MCF 10A (cell line): ENCODE measurements at regions not wholly inside any gene's neighbourhood (a gene's known extent, or its start where the extent isn't known, plus 50 kb on each side); places are given as distances from the start of the nearest gene placed in this dataset.

Experiments
- BruUV-seq: library from RNA; stranded (reverse); fragments of 400-500 nt; replicated peaks from 2 replicates; lab custom pipeline; 2021; lab: Mats Ljungman, UMichigan
- CTCF ChIA-PET: fragments of 300-600 bp; sonication (Branson Sonifier 250); formaldehyde crosslinking; extraction: SDS; loops from one replicate; lab custom pipeline; 2021; ENCODE audit warnings: antibody characterized with exemption, inconsistent platforms; lab: Yijun Ruan, JAX
- POLR2A ChIA-PET: fragments of 300-600, 350-650 bp; sonication (Branson Sonifier 250); formaldehyde crosslinking; extraction: SDS; loops from one replicate; lab custom pipeline; 2020; ENCODE audit warnings: antibody characterized with exemption, inconsistent platforms; lab: Yijun Ruan, JAX
- DNase-seq: peaks from one replicate; pipeline ENCODE4 v3.0.0-alpha.2; 2018; ENCODE audit not compliant: unreplicated experiment
- H3K27ac Mint-ChIP-seq: one replicate; pipeline ENCODE4 v1.8.0; 2022; ENCODE audit warnings: mild to moderate bottlenecking, low read depth, mixed read lengths; ENCODE audit not compliant: unreplicated experiment
- H3K27me3 Mint-ChIP-seq: one replicate; pipeline ENCODE4 v1.8.0; 2022; ENCODE audit warnings: mixed read lengths; ENCODE audit not compliant: insufficient read depth, unreplicated experiment
- H3K36me3 Mint-ChIP-seq: one replicate; pipeline ENCODE4 v1.8.0; 2022; ENCODE audit warnings: mild to moderate bottlenecking, moderate library complexity, mixed read lengths; ENCODE audit not compliant: insufficient read depth, unreplicated experiment
- H3K4me1 Mint-ChIP-seq: one replicate; pipeline ENCODE4 v1.8.0; 2022; ENCODE audit warnings: mixed read lengths; ENCODE audit not compliant: insufficient read depth, unreplicated experiment
- H3K4me3 Mint-ChIP-seq: one replicate; pipeline ENCODE4 v1.8.0; 2022; ENCODE audit warnings: mild to moderate bottlenecking, moderate library complexity, mixed read lengths; ENCODE audit not compliant: unreplicated experiment
- H3K9me3 Mint-ChIP-seq: one replicate; pipeline ENCODE4 v1.8.0; 2022; ENCODE audit warnings: mixed read lengths; ENCODE audit not compliant: unreplicated experiment
- intact Hi-C: fragments of 100-400 bp; cut with micrococcal nuclease; formaldehyde crosslinking; loops from 2 replicates; pipeline ENCODE4 v1.14.1; 2022
- TF ChIP-seq, protein P1 (sequence below): fragments of 200-600 bp; IDR thresholded peaks from one replicate; pipeline ENCODE4 v1.8.0; 2022; ENCODE audit warnings: antibody characterized with exemption, mild to moderate bottlenecking; ENCODE audit not compliant: unreplicated experiment

DNA sequence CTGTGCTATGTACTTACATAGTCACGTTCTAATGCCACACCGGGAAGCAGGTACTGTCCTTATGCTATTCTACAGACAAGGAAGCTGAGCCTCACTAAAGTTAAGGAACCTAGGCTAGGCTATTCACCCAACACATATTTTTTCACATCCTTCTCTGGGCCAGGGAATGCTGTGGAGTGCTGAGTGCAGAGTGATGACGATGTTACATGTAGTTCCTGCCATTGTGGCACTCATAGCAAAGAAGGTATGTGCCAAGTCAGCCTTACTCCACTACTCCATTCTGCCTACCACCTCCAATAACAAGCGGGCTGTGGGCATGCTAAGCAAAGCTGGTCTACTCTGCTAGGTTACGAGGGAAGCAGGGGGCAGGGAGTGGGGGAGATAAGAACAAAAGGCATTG, 69.8 kb upstream of the SLC25A26 start:
- Mint-ChIP-seq H3K36me3 (peaks cover 6% of the 10 kb centered on the region), H3K27me3 (peaks cover 8% of the 10 kb centered on the region), H3K4me1 (no peaks in the 10 kb centered on the region), H3K27ac (no peak overlapping the region), H3K9me3 (no peaks in the 10 kb centered on the region), H3K4me3 (no peak overlapping the region)
- BruUV-seq: no TSS peak
- DNase-seq: no peak
- intact Hi-C loops: no loop called here
- ChIA-PET CTCF (interaction anchor here (0.6 to 3.8 kb wide), 4 partner anchors 12 to 571 kb away, joined by 3 to 14 read pairs (median 4); no protein-coding TSS in a partner anchor), POLR2A (no interaction called here)
- TF ChIP-seq, protein P1, sequence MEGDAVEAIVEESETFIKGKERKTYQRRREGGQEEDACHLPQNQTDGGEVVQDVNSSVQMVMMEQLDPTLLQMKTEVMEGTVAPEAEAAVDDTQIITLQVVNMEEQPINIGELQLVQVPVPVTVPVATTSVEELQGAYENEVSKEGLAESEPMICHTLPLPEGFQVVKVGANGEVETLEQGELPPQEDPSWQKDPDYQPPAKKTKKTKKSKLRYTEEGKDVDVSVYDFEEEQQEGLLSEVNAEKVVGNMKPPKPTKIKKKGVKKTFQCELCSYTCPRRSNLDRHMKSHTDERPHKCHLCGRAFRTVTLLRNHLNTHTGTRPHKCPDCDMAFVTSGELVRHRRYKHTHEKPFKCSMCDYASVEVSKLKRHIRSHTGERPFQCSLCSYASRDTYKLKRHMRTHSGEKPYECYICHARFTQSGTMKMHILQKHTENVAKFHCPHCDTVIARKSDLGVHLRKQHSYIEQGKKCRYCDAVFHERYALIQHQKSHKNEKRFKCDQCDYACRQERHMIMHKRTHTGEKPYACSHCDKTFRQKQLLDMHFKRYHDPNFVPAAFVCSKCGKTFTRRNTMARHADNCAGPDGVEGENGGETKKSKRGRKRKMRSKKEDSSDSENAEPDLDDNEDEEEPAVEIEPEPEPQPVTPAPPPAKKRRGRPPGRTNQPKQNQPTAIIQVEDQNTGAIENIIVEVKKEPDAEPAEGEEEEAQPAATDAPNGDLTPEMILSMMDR: no peak

DNA sequence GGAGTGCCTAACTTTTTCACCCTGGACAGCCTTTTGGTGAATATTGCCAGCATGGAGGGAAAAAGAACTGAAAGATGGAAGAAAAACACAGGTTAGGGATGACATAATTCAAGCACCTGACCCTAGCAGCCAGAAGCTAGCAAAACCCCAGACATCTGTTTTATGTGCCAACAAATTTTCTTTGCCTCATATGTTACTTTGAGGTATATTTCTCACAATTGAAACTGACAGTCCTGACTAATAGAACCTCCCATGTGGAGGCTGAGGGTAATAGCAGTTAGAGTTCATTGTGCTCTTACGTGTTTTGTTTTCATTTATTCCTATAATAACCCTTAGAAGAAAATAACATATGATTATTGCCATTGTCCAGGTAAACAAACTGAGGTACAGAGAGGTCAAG, 71.5 kb upstream of the SLC25A26 start:
- POLR2A ChIA-PET: no interaction called here
- Mint-ChIP-seq H3K9me3 (no peaks in the 10 kb centered on the region), H3K36me3 (peaks cover 6% of the 10 kb centered on the region), H3K27me3 (no peaks in the 10 kb centered on the region), H3K4me3 (no peak overlapping the region), H3K4me1 (peaks cover 7% of the 10 kb centered on the region), H3K27ac (no peak overlapping the region)
- no TSS peak for BruUV-seq
- CTCF ChIA-PET: interaction anchor here (0.6 to 1.8 kb wide), 4 partner anchors 8 to 113 kb away, joined by 3 to 7 read pairs (median 4); no protein-coding TSS in a partner anchor
- no peak for DNase-seq
- intact Hi-C loops: no loop called here
- TF ChIP-seq, protein P1: no peak

DNA sequence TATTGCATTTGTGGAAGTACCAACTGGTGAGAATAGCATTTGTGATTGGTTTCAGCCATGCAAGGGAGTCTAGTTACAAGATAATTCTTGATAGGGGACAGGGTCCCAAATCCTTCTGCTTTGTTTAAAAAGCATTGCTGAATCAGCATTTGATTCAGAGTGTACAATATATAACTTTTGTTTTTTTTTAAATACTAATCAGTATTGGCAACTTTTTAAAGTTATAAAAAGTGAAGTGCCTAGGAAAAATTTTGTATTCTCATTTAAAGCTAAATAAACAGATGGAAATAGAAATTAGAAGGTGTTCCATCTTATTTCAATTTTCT, 75.4 kb upstream of the SLC25A26 start:
- ChIA-PET POLR2A (interaction anchor here (0.6 to 0.7 kb wide), 2 partner anchors 9 to 375 kb away, joined by 3 read pairs; no protein-coding TSS in a partner anchor), CTCF (interaction anchor here (0.6 kb wide), 1 partner anchor 719 kb away, joined by 5 read pairs; no protein-coding TSS in a partner anchor)
- peaks cover 6% of the 10 kb centered on the region for H3K36me3 Mint-ChIP-seq
- no TSS peak for BruUV-seq
- H3K9me3 Mint-ChIP-seq: no peaks in the 10 kb centered on the region
- peaks cover 3% of the 10 kb centered on the region for H3K27me3 Mint-ChIP-seq
- H3K27ac Mint-ChIP-seq: no peak overlapping the region
- TF ChIP-seq, protein P1: no peak
- intact Hi-C loops: no loop called here
- peaks cover 7% of the 10 kb centered on the region for H3K4me1 Mint-ChIP-seq
- no peak for DNase-seq
- H3K4me3 Mint-ChIP-seq: no peak overlapping the region

DNA sequence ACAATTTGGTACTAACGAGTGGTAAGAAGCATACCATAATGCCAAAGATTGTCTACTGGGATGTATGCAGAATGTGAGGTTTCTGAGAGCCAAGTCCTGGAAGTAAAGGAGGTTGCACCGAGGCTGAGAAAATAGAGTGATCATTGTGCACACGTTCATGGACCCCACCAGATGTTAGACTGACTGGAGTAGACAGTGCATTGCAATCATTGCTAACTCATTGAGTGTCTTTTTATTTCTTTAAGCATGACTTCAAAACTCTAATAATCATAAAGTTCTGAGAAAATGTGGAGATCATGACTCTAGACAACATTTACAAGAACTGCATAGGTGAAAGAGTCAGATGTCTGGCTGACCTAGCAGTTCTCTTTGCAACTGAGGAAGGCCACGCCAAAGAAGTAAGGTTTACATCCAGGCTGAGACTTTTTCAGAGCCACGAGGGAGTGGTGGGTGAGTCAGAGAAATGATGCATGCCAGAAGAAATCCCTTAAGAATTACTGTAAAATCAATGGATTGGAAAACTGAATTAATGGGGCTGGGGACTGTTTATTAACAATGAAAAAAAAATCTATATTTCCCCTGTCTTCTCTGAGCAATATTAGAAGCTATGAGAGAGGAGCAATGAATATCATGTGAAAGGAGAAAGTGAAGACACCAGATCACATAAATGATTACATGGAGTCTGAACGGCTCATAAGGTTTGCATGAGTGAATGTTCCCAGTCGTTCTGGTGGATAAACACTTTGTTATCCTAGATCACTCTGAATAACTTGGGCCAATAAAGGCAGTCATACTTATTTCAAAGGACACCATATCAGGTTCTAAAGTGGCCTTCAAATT, 76.0 kb upstream of the SLC25A26 start:
- ChIA-PET CTCF (interaction anchor here (0.5 to 1.2 kb wide), 3 partner anchors 98 to 646 kb away, joined by 3 to 5 read pairs (median 4); no protein-coding TSS in a partner anchor), POLR2A (interaction anchor here (0.6 to 0.7 kb wide), 2 partner anchors 10 to 375 kb away, joined by 3 read pairs; no protein-coding TSS in a partner anchor)
- intact Hi-C loops: no loop called here
- Mint-ChIP-seq H3K36me3 (peaks cover 6% of the 10 kb centered on the region), H3K9me3 (no peaks in the 10 kb centered on the region), H3K27me3 (peaks cover 8% of the 10 kb centered on the region), H3K4me1 (peaks cover 7% of the 10 kb centered on the region), H3K4me3 (no peak overlapping the region), H3K27ac (no peak overlapping the region)
- BruUV-seq: no TSS peak
- TF ChIP-seq, protein P1: no peak
- DNase-seq: peak; percentile 16
